Neural progenitor cell (in vitro differentiated cells): ENCODE measurements at regions not wholly inside any gene's neighbourhood (a gene's known extent, or its start where the extent isn't known, plus 50 kb on each side); places are given as distances from the start of the nearest gene placed in this dataset.

ENCODE experiments used
- DNase-seq: peaks from one replicate; pipeline ENCODE4 v3.0.0-alpha.2; 2016; ENCODE audit warnings: low spot score
- H2AFZ ChIP-seq: fragments of 200-600 bp; sonication (generic); replicated peaks from 2 replicates; pipeline ENCODE4 v1.6.1; 2016; ENCODE audit warnings: antibody characterized with exemption
- H3F3A ChIP-seq: fragments of 200-600 bp; sonication (generic); 2 replicates; pipeline ENCODE4 v1.6.1; 2016; ENCODE audit warnings: antibody characterized with exemption, low read depth
- H3K27ac ChIP-seq: fragments of 200-600 bp; sonication (generic); 2 replicates; pipeline ENCODE4 v1.5.1; 2016; ENCODE audit warnings: mild to moderate bottlenecking
- H3K27me3 ChIP-seq: fragments of 200-600 bp; sonication (generic); 2 replicates; pipeline ENCODE4 v1.6.1; 2016; ENCODE audit warnings: mild to moderate bottlenecking, moderate library complexity
- H3K36me3 ChIP-seq: fragments of 200-600 bp; sonication (generic); 2 replicates; pipeline ENCODE4 v1.5.1; 2016
- H3K4me1 ChIP-seq: fragments of 200-600 bp; sonication (generic); 2 replicates; pipeline ENCODE4 v1.6.1; 2016; ENCODE audit warnings: mixed run types
- H3K4me2 ChIP-seq: fragments of 200-600 bp; sonication (generic); 2 replicates; pipeline ENCODE4 v1.6.1; 2016
- H3K4me3 ChIP-seq: fragments of 200-600 bp; sonication (generic); 2 replicates; pipeline ENCODE4 v1.5.1; 2016
- H3K79me2 ChIP-seq: fragments of 200-600 bp; sonication (generic); 2 replicates; pipeline ENCODE4 v1.6.1; 2016; ENCODE audit warnings: low read depth
- H3K9ac ChIP-seq: fragments of 200-600 bp; sonication (generic); 2 replicates; pipeline ENCODE4 v1.6.1; 2016
- H3K9me3 ChIP-seq: fragments of 200-600 bp; sonication (generic); 2 replicates; pipeline ENCODE4 v1.5.1; 2016; ENCODE audit warnings: low read depth
- H4K20me1 ChIP-seq: fragments of 200-600 bp; sonication (generic); 2 replicates; pipeline ENCODE4 v1.6.1; 2016; ENCODE audit warnings: low read depth
- H3K27ac Mint-ChIP-seq: 3 replicates; pipeline ENCODE4 v1.8.0; 2021; ENCODE audit warnings: mixed read lengths
- H3K27me3 Mint-ChIP-seq: 2 replicates; pipeline ENCODE4 v1.8.0; 2022; ENCODE audit warnings: low read depth, mild to moderate bottlenecking, inconsistent platforms, moderate library complexity, mixed read lengths; ENCODE audit not compliant: insufficient read depth
- H3K36me3 Mint-ChIP-seq: 3 replicates; pipeline ENCODE4 v1.8.0; 2021; ENCODE audit warnings: mixed read lengths
- H3K4me1 Mint-ChIP-seq: 3 replicates; pipeline ENCODE4 v1.8.0; 2021; ENCODE audit warnings: mixed read lengths
- H3K4me3 Mint-ChIP-seq: 3 replicates; pipeline ENCODE4 v1.8.0; 2021; ENCODE audit warnings: mild to moderate bottlenecking, moderate library complexity, mixed read lengths
- H3K9me3 Mint-ChIP-seq: 3 replicates; pipeline ENCODE4 v1.8.0; 2020; ENCODE audit warnings: mixed read lengths
- CTCF ChIP-seq: fragments of 200-600 bp; sonication (generic); IDR thresholded peaks from 2 replicates; pipeline ENCODE4 v1.5.1; 2017; ENCODE audit warnings: antibody characterized with exemption, mild to moderate bottlenecking
- EZH2 ChIP-seq: fragments of 200-600 bp; sonication (generic); IDR thresholded peaks from 2 replicates; pipeline ENCODE4 v1.6.1; 2017; ENCODE audit warnings: antibody characterized with exemption, mild to moderate bottlenecking, moderate library complexity
- EZH2phosphoT487 ChIP-seq: fragments of 200-600 bp; sonication (generic); IDR thresholded peaks from 2 replicates; pipeline ENCODE4 v1.6.1; 2017; ENCODE audit warnings: antibody characterized with exemption

GRCh38 chr1:114342376-114342775 lies 168.6 kb downstream of the TRIM33 start:
- Histone ChIP-seq H3K36me3 (no peaks in the 10 kb centered on the region), H3K9me3 (no peaks in the 10 kb centered on the region), H3K27me3 (peaks cover 7% of the 10 kb centered on the region), H3K4me3 (no peak overlapping the region), H3K27ac (no peak overlapping the region), H2AFZ (no peak overlapping the region), H3K79me2 (no peaks in the 10 kb centered on the region), H3K4me2 (no peak overlapping the region), H4K20me1 (no peaks in the 10 kb centered on the region), H3F3A (no peaks in the 10 kb centered on the region), H3K9ac (no peak overlapping the region), H3K4me1 (peaks cover 4% of the 10 kb centered on the region)
- Mint-ChIP-seq H3K27me3 (peaks cover 7% of the 10 kb centered on the region), H3K4me3 (no peak overlapping the region), H3K36me3 (no peaks in the 10 kb centered on the region), H3K27ac (no peak overlapping the region), H3K4me1 (peaks cover 6% of the 10 kb centered on the region), H3K9me3 (no peaks in the 10 kb centered on the region)
- DNase-seq, result no peak
- no peak for TF ChIP-seq EZH2
- no peak for TF ChIP-seq EZH2phosphoT487
- TF ChIP-seq CTCF, result no peak

- Histone ChIP-seq H3K36me3 (no peaks in the 10 kb centered on the region), H3K79me2 (no peaks in the 10 kb centered on the region), H3K27me3 (peaks cover 2% of the 10 kb centered on the region), H3K4me1 (peaks cover 4% of the 10 kb centered on the region), H3K4me2 (no peak overlapping the region), H3K9ac (no peak overlapping the region), H4K20me1 (no peaks in the 10 kb centered on the region), H3K9me3 (no peaks in the 10 kb centered on the region), H3K27ac (no peak overlapping the region), H2AFZ (no peak overlapping the region), H3K4me3 (no peak overlapping the region), H3F3A (no peaks in the 10 kb centered on the region)
- H3K4me3 Mint-ChIP-seq, result no peak overlapping the region
- DNase-seq, result no peak
- H3K4me1 Mint-ChIP-seq, result peaks cover 6% of the 10 kb centered on the region
- H3K36me3 Mint-ChIP-seq, result no peaks in the 10 kb centered on the region
- TF ChIP-seq EZH2phosphoT487 (no peak), EZH2 (no peak), CTCF (no peak)
- H3K27me3 Mint-ChIP-seq, result peaks cover 7% of the 10 kb centered on the region
- no peaks in the 10 kb centered on the region for H3K9me3 Mint-ChIP-seq
- no peak overlapping the region for H3K27ac Mint-ChIP-seq
These were observed 169.1 kb downstream of the TRIM33 start for GRCh38 chr1:114341856-114342255.

DNA sequence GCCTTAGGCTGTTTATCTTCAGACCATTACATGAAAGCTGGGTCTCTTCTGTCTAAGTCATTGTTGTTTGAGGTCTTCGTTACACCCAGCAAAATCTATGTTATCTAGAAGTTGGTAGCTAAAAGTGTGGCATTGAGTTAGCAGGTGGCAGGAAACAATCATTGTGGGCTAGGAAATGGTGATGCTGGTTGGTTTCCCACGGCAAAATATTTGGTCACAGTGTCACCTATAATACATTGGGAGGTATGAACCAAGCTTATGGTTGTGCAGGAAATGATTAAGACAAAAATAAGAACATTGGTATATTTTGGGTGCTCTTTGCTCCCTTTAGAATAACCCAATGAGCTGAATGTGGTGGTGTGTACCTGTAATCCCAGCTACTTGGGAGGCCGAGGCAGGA lies 169.7 kb downstream of the TRIM33 start:
- no peaks in the 10 kb centered on the region for H3K9me3 Mint-ChIP-seq
- no peak overlapping the region for H3K9ac ChIP-seq
- no peaks in the 10 kb centered on the region for H3K36me3 Mint-ChIP-seq
- peak overlapping the region; percentile 25 for H3K27ac Mint-ChIP-seq
- H3K36me3 ChIP-seq, result no peaks in the 10 kb centered on the region
- no peaks in the 10 kb centered on the region for H3K27me3 ChIP-seq
- H3K27me3 Mint-ChIP-seq, result peaks cover 6% of the 10 kb centered on the region
- peaks cover 5% of the 10 kb centered on the region for H3K4me1 Mint-ChIP-seq
- no peaks in the 10 kb centered on the region for H3K79me2 ChIP-seq
- H3K4me1 ChIP-seq, result peaks cover 4% of the 10 kb centered on the region
- H2AFZ ChIP-seq, result no peak overlapping the region
- TF ChIP-seq EZH2, result no peak
- no peak overlapping the region for H3K27ac ChIP-seq
- no peaks in the 10 kb centered on the region for H4K20me1 ChIP-seq
- H3K4me3 ChIP-seq, result no peak overlapping the region
- H3K4me2 ChIP-seq, result no peak overlapping the region
- no peaks in the 10 kb centered on the region for H3K9me3 ChIP-seq
- H3K4me3 Mint-ChIP-seq, result no peak overlapping the region
- DNase-seq, result no peak
- H3F3A ChIP-seq, result no peaks in the 10 kb centered on the region

DNA sequence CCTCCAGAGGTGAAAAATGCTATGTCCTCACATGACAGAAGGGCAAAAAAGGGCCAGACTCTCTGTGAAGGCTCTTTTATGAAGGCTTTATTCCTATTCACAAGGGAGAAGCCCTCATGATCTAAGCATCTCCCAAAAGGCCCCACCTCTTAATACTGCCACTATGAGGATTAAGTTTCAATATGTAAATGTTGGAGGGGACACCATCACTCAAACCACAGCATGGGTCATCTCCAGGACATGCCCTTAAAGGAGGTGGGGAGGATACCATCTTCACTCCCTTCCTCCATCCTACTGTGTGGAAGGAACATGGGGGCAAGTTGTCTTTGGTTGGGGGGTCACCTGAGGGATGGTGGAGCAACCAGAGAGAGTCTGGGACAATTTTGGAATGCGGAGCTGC lies 170.1 kb downstream of the TRIM33 start:
- TF ChIP-seq CTCF (no peak), EZH2phosphoT487 (no peak), EZH2 (no peak)
- Histone ChIP-seq H3K79me2 (no peaks in the 10 kb centered on the region), H3K4me3 (no peak overlapping the region), H3K4me2 (no peak overlapping the region), H2AFZ (no peak overlapping the region), H3K27me3 (no peaks in the 10 kb centered on the region), H3K9me3 (no peaks in the 10 kb centered on the region), H3K27ac (no peak overlapping the region), H3K4me1 (peaks cover 2% of the 10 kb centered on the region), H3K36me3 (no peaks in the 10 kb centered on the region), H4K20me1 (no peaks in the 10 kb centered on the region), H3K9ac (no peak overlapping the region), H3F3A (no peaks in the 10 kb centered on the region)
- no peak for DNase-seq
- Mint-ChIP-seq H3K4me1 (peaks cover 4% of the 10 kb centered on the region), H3K27me3 (peaks cover 5% of the 10 kb centered on the region), H3K27ac (no peak overlapping the region), H3K4me3 (no peak overlapping the region), H3K9me3 (no peaks in the 10 kb centered on the region), H3K36me3 (no peaks in the 10 kb centered on the region)
